ENCODE measurements at regions not wholly inside any gene's neighbourhood (a gene's known extent, or its start where the extent isn't known, plus 50 kb on each side); places are given as distances from the start of the nearest gene placed in this dataset.

DNA sequence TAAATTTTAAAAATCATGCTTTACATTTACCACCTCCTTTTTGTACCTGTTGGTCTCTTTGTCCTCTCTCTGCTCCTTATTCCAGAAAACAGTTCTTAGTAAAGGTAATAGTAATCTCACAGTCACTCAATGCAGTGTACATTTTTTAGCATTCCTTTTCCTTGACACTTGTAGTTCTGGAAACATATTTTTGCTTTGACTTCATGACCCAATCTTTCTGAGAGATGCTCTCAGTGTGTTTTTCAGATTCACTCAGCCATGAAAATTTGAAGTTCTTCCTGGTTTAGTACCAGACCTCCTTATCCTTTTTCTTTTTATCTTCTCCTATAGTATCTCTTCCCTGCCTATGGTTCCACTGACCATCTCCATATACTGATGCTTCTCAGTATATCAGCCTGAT, 747.5 kb upstream of the ZEB2 start:
- peaks cover 0 to 5% (median 0%) of the 10 kb centered on the region in 5 experiments for H3K9me3 ChIP-seq (ENCODE audit: control extremely low read depth in 1 of 5, control insufficient read depth in 4 of 5, insufficient read depth in 2 of 5, low read depth in 1 of 5, low read length in 4 of 5)
- DNase-seq: no peak
- CTCF ChIA-PET: interaction anchor here (1.7 kb wide), 1 partner anchor 10 kb away, joined by 5 read pairs; no protein-coding TSS in a partner anchor
- H3K27me3 ChIP-seq (replicated peaks in 2 of 5; ENCODE audit: control insufficient read depth in 4 of 5, insufficient read depth in 5 of 5, low read length in 4 of 5): peaks cover 2 to 42% (median 15%) of the 10 kb centered on the region in 5 experiments
- no peaks in the 10 kb centered on the region for H3K36me3 ChIP-seq (ENCODE audit: control insufficient read depth in 4 of 4, insufficient read depth in 4 of 4, low read length in 3 of 4)
- no peak overlapping the region for H3K27ac ChIP-seq (ENCODE audit: insufficient read depth in 1 of 2, low read depth in 1 of 2, low read length in 2 of 2, poor library complexity in 1 of 2, severe bottlenecking in 2 of 2)
- no peak overlapping the region for H3K4me3 ChIP-seq (ENCODE audit: control insufficient read depth in 1 of 7, extremely low read depth in 1 of 7, insufficient read depth in 4 of 7, low read depth in 2 of 7, low read length in 6 of 7)
- POLR2A ChIA-PET: no interaction called here
- H3K4me1 ChIP-seq (ENCODE audit: control extremely low read depth in 1 of 4, control insufficient read depth in 4 of 4, insufficient read depth in 4 of 4, low read length in 3 of 4): no peaks in the 10 kb centered on the region

DNA sequence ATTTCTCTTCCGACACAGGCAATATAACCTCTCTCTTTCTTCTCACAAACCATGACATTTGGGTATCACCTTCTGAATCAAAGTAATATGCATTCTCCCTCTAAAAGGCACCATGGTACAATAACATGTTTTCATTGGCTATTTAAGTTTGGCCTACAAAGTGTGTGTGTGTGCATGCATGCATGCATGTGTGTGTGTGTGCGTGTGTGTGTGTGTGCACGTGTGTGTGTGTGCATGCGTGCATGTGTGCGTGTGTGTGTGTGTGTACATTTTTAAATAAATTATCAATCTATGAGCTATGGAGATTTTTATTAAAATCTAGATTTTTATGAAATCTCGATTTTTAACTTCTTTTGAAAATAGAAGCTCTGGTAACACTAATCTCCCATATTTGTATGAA, 745.3 kb upstream of the ZEB2 start:
- Histone ChIP-seq H3K4me3 (ENCODE audit: control insufficient read depth in 1 of 7, extremely low read depth in 1 of 7, insufficient read depth in 4 of 7, low read depth in 2 of 7, low read length in 6 of 7) (no peak overlapping the region), H3K4me1 (ENCODE audit: control extremely low read depth in 1 of 4, control insufficient read depth in 4 of 4, insufficient read depth in 4 of 4, low read length in 3 of 4) (peaks cover 0 to under 1% (median 0%) of the 10 kb centered on the region in 4 experiments), H3K36me3 (ENCODE audit: control insufficient read depth in 4 of 4, insufficient read depth in 4 of 4, low read length in 3 of 4) (no peaks in the 10 kb centered on the region), H3K9me3 (ENCODE audit: control extremely low read depth in 1 of 5, control insufficient read depth in 4 of 5, insufficient read depth in 2 of 5, low read depth in 1 of 5, low read length in 4 of 5) (peaks cover 0 to 4% (median 0%) of the 10 kb centered on the region in 5 experiments), H3K27me3 (replicated peaks in 2 of 5; ENCODE audit: control insufficient read depth in 4 of 5, insufficient read depth in 5 of 5, low read length in 4 of 5) (peaks cover 3 to 58% (median 31%) of the 10 kb centered on the region in 5 experiments), H3K27ac (ENCODE audit: insufficient read depth in 1 of 2, low read depth in 1 of 2, low read length in 2 of 2, poor library complexity in 1 of 2, severe bottlenecking in 2 of 2) (no peak overlapping the region)
- POLR2A ChIA-PET: no interaction called here
- CTCF ChIA-PET: no interaction called here
- no peak for DNase-seq
- WGBS (ENCODE audit: insufficient coverage): 100% methylated on average over 1 of the region's 6 CpGs

DNA sequence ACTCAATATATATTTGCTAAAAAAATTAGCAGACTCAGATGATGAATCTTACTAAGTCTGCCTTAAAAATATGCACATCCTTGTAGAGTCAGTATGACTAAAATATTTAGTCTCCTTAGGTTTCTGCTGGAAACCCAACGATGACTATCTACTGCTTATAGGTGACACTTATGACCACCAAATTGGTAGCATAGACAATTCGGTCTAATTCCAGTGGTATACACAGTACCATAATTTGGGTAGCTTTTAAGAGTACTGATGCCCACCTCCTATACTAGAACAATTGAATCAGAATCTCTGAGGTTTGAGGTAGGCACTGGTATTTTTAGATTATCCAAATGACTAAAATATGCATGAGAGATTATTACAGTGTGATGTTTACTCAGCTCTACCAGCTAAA, 740.8 kb upstream of the ZEB2 start:
- H3K4me3 ChIP-seq (ENCODE audit: control insufficient read depth in 1 of 7, extremely low read depth in 1 of 7, insufficient read depth in 4 of 7, low read depth in 2 of 7, low read length in 6 of 7): no peak overlapping the region
- ChIA-PET POLR2A (no interaction called here), CTCF (no interaction called here)
- H3K36me3 ChIP-seq (ENCODE audit: control insufficient read depth in 4 of 4, insufficient read depth in 4 of 4, low read length in 3 of 4): no peaks in the 10 kb centered on the region
- peaks cover 0 to 13% (median 4%) of the 10 kb centered on the region in 4 experiments for H3K4me1 ChIP-seq (ENCODE audit: control extremely low read depth in 1 of 4, control insufficient read depth in 4 of 4, insufficient read depth in 4 of 4, low read length in 3 of 4)
- no CpG with 5 or more reads among the region's 2 CpGs for WGBS (ENCODE audit: insufficient coverage)
- no peak for DNase-seq
- no peak overlapping the region for H3K27ac ChIP-seq (ENCODE audit: insufficient read depth in 1 of 2, low read depth in 1 of 2, low read length in 2 of 2, poor library complexity in 1 of 2, severe bottlenecking in 2 of 2)
- H3K27me3 ChIP-seq (replicated peaks in 2 of 5; ENCODE audit: control insufficient read depth in 4 of 5, insufficient read depth in 5 of 5, low read length in 4 of 5): peaks cover 25 to 71% (median 35%) of the 10 kb centered on the region in 5 experiments
- H3K9me3 ChIP-seq (ENCODE audit: control extremely low read depth in 1 of 5, control insufficient read depth in 4 of 5, insufficient read depth in 2 of 5, low read depth in 1 of 5, low read length in 4 of 5): peaks cover 0 to 4% (median 0%) of the 10 kb centered on the region in 5 experiments

DNA sequence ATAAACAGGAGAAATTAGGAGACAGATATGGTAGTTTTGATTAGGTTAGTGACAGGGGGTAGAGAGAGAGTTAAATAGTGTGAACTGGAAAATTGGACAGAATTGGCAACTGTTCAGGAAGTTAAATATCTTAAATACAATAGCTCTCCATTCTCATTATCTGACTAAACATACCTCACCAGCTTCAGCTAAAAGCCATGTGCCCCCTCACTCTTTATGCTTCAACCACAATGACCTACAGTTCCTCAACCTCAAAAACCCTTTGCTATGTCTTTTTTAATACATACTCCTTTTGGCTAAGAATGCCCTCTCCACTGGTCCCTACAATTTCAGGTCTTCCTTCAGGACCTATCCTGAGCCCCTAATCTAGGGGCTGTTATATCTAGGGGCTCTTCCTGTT, 740.2 kb upstream of the ZEB2 start:
- peak; percentile 29 to 81 (median 70) for DNase-seq
- Histone ChIP-seq H3K9me3 (ENCODE audit: control extremely low read depth in 1 of 5, control insufficient read depth in 4 of 5, insufficient read depth in 2 of 5, low read depth in 1 of 5, low read length in 4 of 5) (peaks cover 0 to 4% (median 0%) of the 10 kb centered on the region in 5 experiments), H3K27me3 (replicated peaks in 2 of 5; ENCODE audit: control insufficient read depth in 4 of 5, insufficient read depth in 5 of 5, low read length in 4 of 5) (peaks cover 27 to 75% (median 35%) of the 10 kb centered on the region in 5 experiments), H3K4me1 (ENCODE audit: control extremely low read depth in 1 of 4, control insufficient read depth in 4 of 4, insufficient read depth in 4 of 4, low read length in 3 of 4) (peaks cover 0 to 13% (median 4%) of the 10 kb centered on the region in 4 experiments), H3K27ac (ENCODE audit: insufficient read depth in 1 of 2, low read depth in 1 of 2, low read length in 2 of 2, poor library complexity in 1 of 2, severe bottlenecking in 2 of 2) (no peak overlapping the region), H3K4me3 (ENCODE audit: control insufficient read depth in 1 of 7, extremely low read depth in 1 of 7, insufficient read depth in 4 of 7, low read depth in 2 of 7, low read length in 6 of 7) (no peak overlapping the region), H3K36me3 (ENCODE audit: control insufficient read depth in 4 of 4, insufficient read depth in 4 of 4, low read length in 3 of 4) (no peaks in the 10 kb centered on the region)
- CTCF ChIA-PET: no interaction called here
- POLR2A ChIA-PET: no interaction called here

DNA sequence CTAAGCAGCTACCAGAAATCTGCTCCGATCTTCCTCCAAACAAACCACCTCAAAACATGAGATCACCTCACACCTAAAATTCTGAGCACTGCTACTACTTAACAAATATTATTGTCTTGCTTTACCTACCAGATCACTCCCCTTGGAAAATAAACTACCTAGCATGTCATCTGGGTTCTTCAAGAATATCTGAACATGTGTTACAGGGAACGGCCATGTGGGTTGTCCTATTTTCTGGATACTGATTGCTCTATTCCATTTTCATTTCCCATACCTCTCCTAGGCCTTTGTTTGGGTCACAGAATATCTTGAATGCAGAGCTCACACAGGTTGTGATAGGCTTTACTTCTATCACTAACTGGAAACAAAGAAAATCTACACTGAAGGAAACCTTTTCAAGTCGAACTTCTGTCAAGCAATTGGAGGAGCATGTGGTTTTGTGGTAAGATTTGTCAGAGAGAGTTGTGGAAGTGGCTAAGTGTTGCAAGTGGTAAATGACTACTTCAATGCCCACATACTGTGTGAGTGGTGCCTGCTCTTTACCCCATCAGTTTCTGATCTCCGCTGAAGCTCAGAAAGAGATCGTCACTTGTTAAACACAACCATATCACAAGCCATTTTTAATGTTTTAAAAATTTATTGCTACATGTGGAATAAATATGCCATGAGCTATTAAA, 739.1 kb upstream of the ZEB2 start:
- Histone ChIP-seq H3K4me1 (ENCODE audit: control extremely low read depth in 1 of 4, control insufficient read depth in 4 of 4, insufficient read depth in 4 of 4, low read length in 3 of 4) (peaks cover 0 to 13% (median 4%) of the 10 kb centered on the region in 4 experiments), H3K9me3 (ENCODE audit: control extremely low read depth in 1 of 5, control insufficient read depth in 4 of 5, insufficient read depth in 2 of 5, low read depth in 1 of 5, low read length in 4 of 5) (no peaks in the 10 kb centered on the region), H3K27me3 (replicated peaks in 2 of 5; ENCODE audit: control insufficient read depth in 4 of 5, insufficient read depth in 5 of 5, low read length in 4 of 5) (peaks cover 27 to 78% (median 34%) of the 10 kb centered on the region in 5 experiments), H3K27ac (ENCODE audit: insufficient read depth in 1 of 2, low read depth in 1 of 2, low read length in 2 of 2, poor library complexity in 1 of 2, severe bottlenecking in 2 of 2) (no peak overlapping the region), H3K4me3 (ENCODE audit: control insufficient read depth in 1 of 7, extremely low read depth in 1 of 7, insufficient read depth in 4 of 7, low read depth in 2 of 7, low read length in 6 of 7) (no peak overlapping the region), H3K36me3 (ENCODE audit: control insufficient read depth in 4 of 4, insufficient read depth in 4 of 4, low read length in 3 of 4) (no peaks in the 10 kb centered on the region)
- ChIA-PET POLR2A (no interaction called here), CTCF (no interaction called here)
- WGBS (ENCODE audit: insufficient coverage): 92% methylated on average over 1 of the region's 5 CpGs
- peak; percentile 73 to 96 (median 94) for DNase-seq

DNA sequence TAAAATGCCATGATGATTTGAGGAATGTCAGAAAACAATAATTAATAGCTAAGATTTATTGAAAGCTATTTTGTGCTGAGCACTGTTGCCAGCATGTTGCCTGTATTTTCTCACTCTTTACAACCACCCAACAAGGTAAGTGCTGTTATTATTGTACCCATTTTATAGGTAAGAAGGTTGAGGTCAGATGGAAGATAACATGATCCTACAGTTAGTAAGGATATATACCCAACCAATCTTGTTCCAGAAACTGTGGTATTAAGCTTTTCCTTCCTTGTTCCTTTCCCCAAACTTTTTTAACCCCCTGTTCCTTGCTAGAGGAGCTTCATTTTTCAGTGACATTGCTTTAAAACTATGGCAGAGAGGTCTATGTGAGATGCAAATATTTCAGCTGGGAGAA, 738.0 kb upstream of the ZEB2 start:
- Histone ChIP-seq H3K36me3 (ENCODE audit: control insufficient read depth in 4 of 4, insufficient read depth in 4 of 4, low read length in 3 of 4) (no peaks in the 10 kb centered on the region), H3K4me1 (ENCODE audit: control extremely low read depth in 1 of 4, control insufficient read depth in 4 of 4, insufficient read depth in 4 of 4, low read length in 3 of 4) (peaks cover 0 to 13% (median 4%) of the 10 kb centered on the region in 4 experiments), H3K27ac (ENCODE audit: insufficient read depth in 1 of 2, low read depth in 1 of 2, low read length in 2 of 2, poor library complexity in 1 of 2, severe bottlenecking in 2 of 2) (no peak overlapping the region), H3K4me3 (ENCODE audit: control insufficient read depth in 1 of 7, extremely low read depth in 1 of 7, insufficient read depth in 4 of 7, low read depth in 2 of 7, low read length in 6 of 7) (no peak overlapping the region), H3K27me3 (replicated peaks in 2 of 5; ENCODE audit: control insufficient read depth in 4 of 5, insufficient read depth in 5 of 5, low read length in 4 of 5) (peaks cover 29 to 74% (median 34%) of the 10 kb centered on the region in 5 experiments), H3K9me3 (ENCODE audit: control extremely low read depth in 1 of 5, control insufficient read depth in 4 of 5, insufficient read depth in 2 of 5, low read depth in 1 of 5, low read length in 4 of 5) (no peaks in the 10 kb centered on the region)
- POLR2A ChIA-PET: no interaction called here
- DNase-seq: no peak
- CTCF ChIA-PET: interaction anchor here (1.8 kb wide), 1 partner anchor 8 kb away, joined by 5 read pairs; no protein-coding TSS in a partner anchor

DNA sequence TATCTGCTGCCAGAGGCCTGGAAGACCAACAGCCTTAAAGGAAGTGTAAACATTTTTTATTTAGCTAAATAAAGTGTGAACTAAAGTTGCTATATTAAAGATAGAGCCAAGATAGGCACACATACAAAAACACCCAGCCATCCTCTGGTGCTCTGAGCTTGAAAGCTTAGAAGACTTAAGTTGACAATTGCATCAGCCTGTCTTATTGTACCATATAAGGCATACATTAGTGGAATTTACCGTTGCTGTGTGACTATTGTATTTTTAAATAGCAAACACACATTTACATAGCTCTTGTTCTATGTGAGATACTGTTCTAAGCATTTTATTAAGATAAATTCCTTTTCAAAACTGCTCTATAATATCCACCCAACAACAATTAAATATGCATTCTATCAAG, 736.6 kb upstream of the ZEB2 start:
- Histone ChIP-seq H3K4me3 (ENCODE audit: control insufficient read depth in 1 of 7, extremely low read depth in 1 of 7, insufficient read depth in 4 of 7, low read depth in 2 of 7, low read length in 6 of 7) (no peak overlapping the region), H3K27me3 (replicated peaks in 2 of 5; ENCODE audit: control insufficient read depth in 4 of 5, insufficient read depth in 5 of 5, low read length in 4 of 5) (peaks cover 26 to 68% (median 36%) of the 10 kb centered on the region in 5 experiments), H3K4me1 (ENCODE audit: control extremely low read depth in 1 of 4, control insufficient read depth in 4 of 4, insufficient read depth in 4 of 4, low read length in 3 of 4) (peaks cover 0 to 13% (median 4%) of the 10 kb centered on the region in 4 experiments), H3K9me3 (ENCODE audit: control extremely low read depth in 1 of 5, control insufficient read depth in 4 of 5, insufficient read depth in 2 of 5, low read depth in 1 of 5, low read length in 4 of 5) (no peaks in the 10 kb centered on the region), H3K27ac (ENCODE audit: insufficient read depth in 1 of 2, low read depth in 1 of 2, low read length in 2 of 2, poor library complexity in 1 of 2, severe bottlenecking in 2 of 2) (no peak overlapping the region), H3K36me3 (ENCODE audit: control insufficient read depth in 4 of 4, insufficient read depth in 4 of 4, low read length in 3 of 4) (no peaks in the 10 kb centered on the region)
- DNase-seq: no peak
- no CpG with 5 or more reads among the region's 1 CpG for WGBS (ENCODE audit: insufficient coverage)
- CTCF ChIA-PET: no interaction called here
- POLR2A ChIA-PET: no interaction called here

Measured in common myeloid progenitor, CD34-positive (primary cell).